ENCODE measurements at regions not wholly inside any gene's neighbourhood (a gene's known extent, or its start where the extent isn't known, plus 50 kb on each side); places are given as distances from the start of the nearest gene placed in this dataset.

DNA sequence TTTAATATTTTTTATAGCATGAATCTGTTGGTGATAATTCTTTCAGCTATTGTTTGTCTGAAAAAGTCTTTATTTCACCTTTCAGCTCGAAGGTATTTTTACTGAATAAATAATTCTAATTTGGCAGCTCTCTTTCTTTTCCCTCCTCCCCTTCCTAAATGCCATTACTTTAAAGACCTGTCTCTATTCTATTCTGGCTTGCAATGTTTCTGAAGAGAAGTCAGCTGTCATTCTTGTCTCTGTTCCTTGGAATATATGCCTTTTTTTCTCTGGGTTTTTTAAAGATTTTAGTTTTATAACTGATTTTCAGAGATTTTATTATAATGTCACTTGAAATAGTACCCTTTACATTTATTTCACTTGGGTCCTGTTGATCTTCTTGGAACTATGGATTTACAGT is 237.9 kb upstream of the DAAM1 start:
- Histone ChIP-seq H3K27me3 (ENCODE audit: insufficient read depth, low read depth, low read length) (no peaks in the 10 kb centered on the region), H3K27ac (ENCODE audit: low read length) (no peak overlapping the region), H3K9me2 (ENCODE audit: insufficient read depth, low read length) (no peaks in the 10 kb centered on the region), H3K4me2 (ENCODE audit: low read length) (no peak overlapping the region), H3F3A (ENCODE audit: insufficient read depth, low read length, poor library complexity, severe bottlenecking) (peaks cover 15% of the 10 kb centered on the region), H4K20me1 (ENCODE audit: insufficient read depth) (no peaks in the 10 kb centered on the region), H3K79me2 (replicated peaks; ENCODE audit: insufficient read depth, low read length) (no peaks in the 10 kb centered on the region), H3K36me3 (ENCODE audit: insufficient read depth, low read length) (no peaks in the 10 kb centered on the region), H3K9ac (ENCODE audit: low read length) (no peak overlapping the region), H2AFZ (ENCODE audit: low read depth, low read length) (no peak overlapping the region), H3K4me3 (ENCODE audit: low read length) (no peak overlapping the region), H3K9me3 (ENCODE audit: low read length) (no peaks in the 10 kb centered on the region)
- no peak for TF ChIP-seq TAF1 (IDR thresholded peaks at IDR 0.05; ENCODE audit: low read depth)
- no peak for TF ChIP-seq SMC3 (conservative IDR thresholded peaks at IDR 0.05; ENCODE audit: poor library complexity)
- no peak for TF ChIP-seq POLR2AphosphoS5 (IDR thresholded peaks at IDR 0.05)
- TF ChIP-seq EZH2 (IDR thresholded peaks at IDR 0.05; ENCODE audit: borderline replicate concordance, insufficient read depth, low read length, poor library complexity, severe bottlenecking), result no peak
- TF ChIP-seq, protein P1, sequence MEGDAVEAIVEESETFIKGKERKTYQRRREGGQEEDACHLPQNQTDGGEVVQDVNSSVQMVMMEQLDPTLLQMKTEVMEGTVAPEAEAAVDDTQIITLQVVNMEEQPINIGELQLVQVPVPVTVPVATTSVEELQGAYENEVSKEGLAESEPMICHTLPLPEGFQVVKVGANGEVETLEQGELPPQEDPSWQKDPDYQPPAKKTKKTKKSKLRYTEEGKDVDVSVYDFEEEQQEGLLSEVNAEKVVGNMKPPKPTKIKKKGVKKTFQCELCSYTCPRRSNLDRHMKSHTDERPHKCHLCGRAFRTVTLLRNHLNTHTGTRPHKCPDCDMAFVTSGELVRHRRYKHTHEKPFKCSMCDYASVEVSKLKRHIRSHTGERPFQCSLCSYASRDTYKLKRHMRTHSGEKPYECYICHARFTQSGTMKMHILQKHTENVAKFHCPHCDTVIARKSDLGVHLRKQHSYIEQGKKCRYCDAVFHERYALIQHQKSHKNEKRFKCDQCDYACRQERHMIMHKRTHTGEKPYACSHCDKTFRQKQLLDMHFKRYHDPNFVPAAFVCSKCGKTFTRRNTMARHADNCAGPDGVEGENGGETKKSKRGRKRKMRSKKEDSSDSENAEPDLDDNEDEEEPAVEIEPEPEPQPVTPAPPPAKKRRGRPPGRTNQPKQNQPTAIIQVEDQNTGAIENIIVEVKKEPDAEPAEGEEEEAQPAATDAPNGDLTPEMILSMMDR (IDR thresholded peaks at IDR 0.05; ENCODE audit: poor library complexity, severe bottlenecking), result no peak
- TF ChIP-seq RAD21 (conservative IDR thresholded peaks at IDR 0.05), result no peak
- TF ChIP-seq MXI1 (conservative IDR thresholded peaks at IDR 0.05; ENCODE audit: poor library complexity, severe bottlenecking), result no peak
- no peak for TF ChIP-seq EP300 (conservative IDR thresholded peaks at IDR 0.05; ENCODE audit: poor library complexity, severe bottlenecking)
- no peak for TF ChIP-seq REST (IDR thresholded peaks at IDR 0.05; ENCODE audit: borderline replicate concordance)

- Histone ChIP-seq H3F3A (ENCODE audit: insufficient read depth, low read length, poor library complexity, severe bottlenecking) (peaks cover 15% of the 10 kb centered on the region), H3K4me2 (ENCODE audit: low read length) (no peak overlapping the region), H3K36me3 (ENCODE audit: insufficient read depth, low read length) (no peaks in the 10 kb centered on the region), H3K27me3 (ENCODE audit: insufficient read depth, low read depth, low read length) (no peaks in the 10 kb centered on the region), H4K20me1 (ENCODE audit: insufficient read depth) (no peaks in the 10 kb centered on the region), H3K79me2 (replicated peaks; ENCODE audit: insufficient read depth, low read length) (no peaks in the 10 kb centered on the region), H3K9me3 (ENCODE audit: low read length) (no peaks in the 10 kb centered on the region), H2AFZ (ENCODE audit: low read depth, low read length) (no peak overlapping the region), H3K4me3 (ENCODE audit: low read length) (no peak overlapping the region), H3K27ac (ENCODE audit: low read length) (no peak overlapping the region), H3K9me2 (ENCODE audit: insufficient read depth, low read length) (no peaks in the 10 kb centered on the region), H3K9ac (ENCODE audit: low read length) (no peak overlapping the region)
- TF ChIP-seq RAD21 (conservative IDR thresholded peaks at IDR 0.05) (no peak), SMC3 (conservative IDR thresholded peaks at IDR 0.05; ENCODE audit: poor library complexity) (no peak), MXI1 (conservative IDR thresholded peaks at IDR 0.05; ENCODE audit: poor library complexity, severe bottlenecking) (no peak), POLR2AphosphoS5 (IDR thresholded peaks at IDR 0.05) (no peak), TAF1 (IDR thresholded peaks at IDR 0.05; ENCODE audit: low read depth) (no peak), REST (IDR thresholded peaks at IDR 0.05; ENCODE audit: borderline replicate concordance) (no peak)
- TF ChIP-seq, protein P1 (IDR thresholded peaks at IDR 0.05; ENCODE audit: poor library complexity, severe bottlenecking), result no peak
Observed at GRCh38 chr14:58951143-58951542, 237.3 kb upstream of the DAAM1 start.
